Chondrocyte (in vitro differentiated cells): ENCODE measurements at regions not wholly inside any gene's neighbourhood (a gene's known extent, or its start where the extent isn't known, plus 50 kb on each side); places are given as distances from the start of the nearest gene placed in this dataset.

Experiments used
- DNase-seq: peaks from one replicate; pipeline ENCODE4 v3.0.0; 2021; ENCODE audit warnings: mixed read lengths, low spot score
- H3K27ac Mint-ChIP-seq: one replicate; pipeline ENCODE4 v1.8.0; 2021; ENCODE audit warnings: mild to moderate bottlenecking, moderate library complexity, mixed read lengths; ENCODE audit not compliant: unreplicated experiment
- H3K27me3 Mint-ChIP-seq: 2 replicates; pipeline ENCODE4 v1.8.0; 2021; ENCODE audit warnings: low read depth, mixed read lengths
- H3K36me3 Mint-ChIP-seq: 2 replicates; pipeline ENCODE4 v1.8.0; 2021; ENCODE audit warnings: low read depth, mixed read lengths
- H3K4me1 Mint-ChIP-seq: 2 replicates; pipeline ENCODE4 v1.8.0; 2021; ENCODE audit warnings: low read depth, mild to moderate bottlenecking, mixed read lengths
- H3K4me3 Mint-ChIP-seq: one replicate; pipeline ENCODE4 v1.8.0; 2021; ENCODE audit warnings: mild to moderate bottlenecking, moderate library complexity, mixed read lengths; ENCODE audit not compliant: unreplicated experiment
- H3K9me3 Mint-ChIP-seq: 2 replicates; pipeline ENCODE4 v1.8.0; 2021; ENCODE audit warnings: low read depth, mixed read lengths
- CTCF ChIP-seq: fragments of 200-600 bp; sonication (generic); IDR thresholded peaks from 2 replicates; pipeline ENCODE4 v1.5.0; 2021; ENCODE audit warnings: antibody characterized with exemption, mild to moderate bottlenecking, moderate library complexity

- Mint-ChIP-seq H3K27ac (peak overlapping the region; percentile 89), H3K27me3 (no peaks in the 10 kb centered on the region), H3K4me3 (peak overlapping the region; percentile 77), H3K4me1 (peaks cover 80% of the 10 kb centered on the region), H3K9me3 (no peaks in the 10 kb centered on the region), H3K36me3 (no peaks in the 10 kb centered on the region)
- TF ChIP-seq CTCF: no peak
- no peak for DNase-seq
These were observed 570.4 kb upstream of the DIPK2B start for GRCh38 chrX:45771114-45771513.

GRCh38 chrX:45769761-45770582 lies 569.3 kb upstream of the DIPK2B start:
- Mint-ChIP-seq H3K4me3 (peak overlapping the region; percentile 77), H3K36me3 (no peaks in the 10 kb centered on the region), H3K27me3 (no peaks in the 10 kb centered on the region), H3K27ac (peak overlapping the region; percentile 89), H3K4me1 (peaks cover 78% of the 10 kb centered on the region), H3K9me3 (no peaks in the 10 kb centered on the region)
- DNase-seq: no peak
- no peak for TF ChIP-seq CTCF

GRCh38 chrX:45768666-45769236 lies 568.1 kb upstream of the DIPK2B start:
- DNase-seq: no peak
- Mint-ChIP-seq H3K9me3 (no peaks in the 10 kb centered on the region), H3K27me3 (no peaks in the 10 kb centered on the region), H3K4me1 (peaks cover 75% of the 10 kb centered on the region), H3K4me3 (peak overlapping the region; percentile 77), H3K36me3 (no peaks in the 10 kb centered on the region), H3K27ac (peak overlapping the region; percentile 89)
- no peak for TF ChIP-seq CTCF

- Mint-ChIP-seq H3K36me3 (peaks cover under 1% of the 10 kb centered on the region), H3K27me3 (no peaks in the 10 kb centered on the region), H3K27ac (peak overlapping the region; percentile 77), H3K9me3 (no peaks in the 10 kb centered on the region), H3K4me1 (peaks cover 64% of the 10 kb centered on the region), H3K4me3 (peak overlapping the region; percentile 77)
- TF ChIP-seq CTCF: peak; percentile 36
- no peak for DNase-seq
These were observed 566.4 kb upstream of the DIPK2B start for GRCh38 chrX:45766981-45767501.

- Mint-ChIP-seq H3K4me3 (no peak overlapping the region), H3K4me1 (peaks cover 55% of the 10 kb centered on the region), H3K36me3 (peaks cover 2% of the 10 kb centered on the region), H3K27ac (peak overlapping the region; percentile 52), H3K27me3 (no peaks in the 10 kb centered on the region), H3K9me3 (no peaks in the 10 kb centered on the region)
- no peak for DNase-seq
- TF ChIP-seq CTCF: no peak
These were observed 565.1 kb upstream of the DIPK2B start for GRCh38 chrX:45765767-45766166.
